ENCODE measurements at regions not wholly inside any gene's neighbourhood (a gene's known extent, or its start where the extent isn't known, plus 50 kb on each side); places are given as distances from the start of the nearest gene placed in this dataset.

GRCh38 chr3:106880206-106880605 lies 497.0 kb upstream of the CCDC54 start:
- DNase-seq = no peak
- Histone ChIP-seq H3K9me3 (peaks cover 30% of the 10 kb centered on the region), H3K4me3 (no peak overlapping the region), H3K4me1 (ENCODE audit: low read depth) (no peaks in the 10 kb centered on the region), H3K36me3 (ENCODE audit: low read depth) (no peaks in the 10 kb centered on the region)
- intact Hi-C loops (cut with DNase I, micrococcal nuclease) = no loop called here
- ATAC-seq = no peak
- TF ChIP-seq CTCF (IDR thresholded peaks at IDR 0.05) = no peak

- no peak overlapping the region for H3K4me3 ChIP-seq
- H3K36me3 ChIP-seq (ENCODE audit: low read depth) = no peaks in the 10 kb centered on the region
- ATAC-seq = no peak
- H3K9me3 ChIP-seq = peaks cover 31% of the 10 kb centered on the region
- no peaks in the 10 kb centered on the region for H3K4me1 ChIP-seq (ENCODE audit: low read depth)
- intact Hi-C loops (cut with DNase I, micrococcal nuclease) = no loop called here
- DNase-seq = no peak
- no peak for TF ChIP-seq CTCF (IDR thresholded peaks at IDR 0.05)
Measured at GRCh38 chr3:106881186-106881585, 496.1 kb upstream of the CCDC54 start.

GRCh38 chr3:106882297-106882696 lies 494.9 kb upstream of the CCDC54 start:
- TF ChIP-seq CTCF (IDR thresholded peaks at IDR 0.05) = no peak
- intact Hi-C loops (cut with DNase I, micrococcal nuclease) = no loop called here
- no peak for DNase-seq
- ATAC-seq = no peak
- Histone ChIP-seq H3K4me1 (ENCODE audit: low read depth) (no peaks in the 10 kb centered on the region), H3K9me3 (peaks cover 34% of the 10 kb centered on the region), H3K4me3 (no peak overlapping the region), H3K36me3 (ENCODE audit: low read depth) (no peaks in the 10 kb centered on the region)

GRCh38 chr3:106906074-106906473 lies 471.2 kb upstream of the CCDC54 start:
- no peaks in the 10 kb centered on the region for H3K36me3 ChIP-seq (ENCODE audit: low read depth)
- intact Hi-C loops (cut with DNase I, micrococcal nuclease) = no loop called here
- no peak for TF ChIP-seq CTCF (IDR thresholded peaks at IDR 0.05)

GRCh38 chr3:106908181-106908938 lies 468.9 kb upstream of the CCDC54 start:
- Histone ChIP-seq H3K36me3 (ENCODE audit: low read depth) (no peaks in the 10 kb centered on the region), H3K9me3 (peaks cover 12% of the 10 kb centered on the region), H3K4me3 (no peak overlapping the region), H3K4me1 (ENCODE audit: low read depth) (no peaks in the 10 kb centered on the region)
- peak in 1 of 3 donors; percentile 42 for DNase-seq
- intact Hi-C loops (cut with DNase I, micrococcal nuclease) = no loop called here
- no peak for TF ChIP-seq CTCF (IDR thresholded peaks at IDR 0.05)
- ATAC-seq = no peak

More at GRCh38 chr3:106906074-106906473, 471.2 kb upstream of the CCDC54 start:
- H3K9me3 ChIP-seq = peaks cover 12% of the 10 kb centered on the region
- ATAC-seq = no peak
- no peaks in the 10 kb centered on the region for H3K4me1 ChIP-seq (ENCODE audit: low read depth)
- DNase-seq = no peak
- no peak overlapping the region for H3K4me3 ChIP-seq

Measured in mucosa of descending colon (tissue), 3 donors.